GM12875 (cell line): ENCODE measurements at regions not wholly inside any gene's neighbourhood (a gene's known extent, or its start where the extent isn't known, plus 50 kb on each side); places are given as distances from the start of the nearest gene placed in this dataset.

Experiments used
- H3K4me3 ChIP-seq: one replicate; pipeline ENCODE4 v1.5.1; 2011; ENCODE audit warnings: low read depth, low read length, control low read depth
- TF ChIP-seq, protein P1 (sequence below): IDR thresholded peaks from 2 replicates; pipeline ENCODE4 v1.5.1; 2011; ENCODE audit warnings: low read depth, mild to moderate bottlenecking, control low read depth, inconsistent platforms, low read length, moderate library complexity, borderline replicate concordance; ENCODE audit not compliant: insufficient read depth

GRCh38 chr10:57948796-57949195, 318.9 kb downstream of the IPMK start:
- TF ChIP-seq, protein P1, sequence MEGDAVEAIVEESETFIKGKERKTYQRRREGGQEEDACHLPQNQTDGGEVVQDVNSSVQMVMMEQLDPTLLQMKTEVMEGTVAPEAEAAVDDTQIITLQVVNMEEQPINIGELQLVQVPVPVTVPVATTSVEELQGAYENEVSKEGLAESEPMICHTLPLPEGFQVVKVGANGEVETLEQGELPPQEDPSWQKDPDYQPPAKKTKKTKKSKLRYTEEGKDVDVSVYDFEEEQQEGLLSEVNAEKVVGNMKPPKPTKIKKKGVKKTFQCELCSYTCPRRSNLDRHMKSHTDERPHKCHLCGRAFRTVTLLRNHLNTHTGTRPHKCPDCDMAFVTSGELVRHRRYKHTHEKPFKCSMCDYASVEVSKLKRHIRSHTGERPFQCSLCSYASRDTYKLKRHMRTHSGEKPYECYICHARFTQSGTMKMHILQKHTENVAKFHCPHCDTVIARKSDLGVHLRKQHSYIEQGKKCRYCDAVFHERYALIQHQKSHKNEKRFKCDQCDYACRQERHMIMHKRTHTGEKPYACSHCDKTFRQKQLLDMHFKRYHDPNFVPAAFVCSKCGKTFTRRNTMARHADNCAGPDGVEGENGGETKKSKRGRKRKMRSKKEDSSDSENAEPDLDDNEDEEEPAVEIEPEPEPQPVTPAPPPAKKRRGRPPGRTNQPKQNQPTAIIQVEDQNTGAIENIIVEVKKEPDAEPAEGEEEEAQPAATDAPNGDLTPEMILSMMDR = no peak
- no peak overlapping the region for H3K4me3 ChIP-seq

DNA sequence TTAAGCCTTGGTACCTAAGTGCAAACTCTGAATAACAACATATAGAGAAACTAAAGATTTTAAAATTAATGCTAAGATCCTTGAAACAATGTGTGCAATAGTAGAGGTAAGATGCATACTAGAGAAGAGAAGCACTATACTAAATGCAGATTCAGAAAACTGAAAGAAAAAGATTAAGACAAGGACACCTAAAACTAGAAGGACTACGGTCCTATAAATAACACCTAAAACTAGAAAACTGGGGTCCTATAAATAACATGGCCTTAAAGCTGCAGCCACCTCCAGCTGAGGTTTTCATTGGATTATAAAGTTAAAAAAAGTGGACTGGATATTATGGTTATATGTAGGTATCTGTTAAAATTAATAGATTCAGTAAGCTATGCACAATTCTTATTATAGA, 320.9 kb downstream of the IPMK start:
- TF ChIP-seq, protein P1 = no peak
- H3K4me3 ChIP-seq = no peak overlapping the region

DNA sequence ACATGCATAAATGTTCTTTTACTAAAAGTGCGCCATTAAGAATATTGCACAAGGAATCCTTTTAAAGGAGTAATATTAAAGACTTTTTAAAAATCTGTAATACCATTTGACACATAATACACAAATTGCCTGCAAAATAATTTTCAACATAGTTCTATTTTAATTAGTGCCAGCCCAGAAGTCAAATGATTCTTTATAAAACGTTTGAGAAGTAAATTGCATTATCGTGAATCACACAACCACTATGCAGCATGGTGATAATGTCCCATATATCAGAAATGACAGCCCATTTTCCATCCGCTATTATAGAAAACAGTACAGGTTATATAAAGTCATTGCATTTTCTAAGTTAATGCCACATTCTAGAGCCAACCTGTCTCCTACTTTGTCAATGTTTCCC, 324.0 kb downstream of the IPMK start:
- H3K4me3 ChIP-seq = no peak overlapping the region
- TF ChIP-seq, protein P1 = no peak

GRCh38 chr10:57925045-57925444, 342.6 kb downstream of the IPMK start:
- TF ChIP-seq, protein P1 = no peak
- H3K4me3 ChIP-seq = no peak overlapping the region

DNA sequence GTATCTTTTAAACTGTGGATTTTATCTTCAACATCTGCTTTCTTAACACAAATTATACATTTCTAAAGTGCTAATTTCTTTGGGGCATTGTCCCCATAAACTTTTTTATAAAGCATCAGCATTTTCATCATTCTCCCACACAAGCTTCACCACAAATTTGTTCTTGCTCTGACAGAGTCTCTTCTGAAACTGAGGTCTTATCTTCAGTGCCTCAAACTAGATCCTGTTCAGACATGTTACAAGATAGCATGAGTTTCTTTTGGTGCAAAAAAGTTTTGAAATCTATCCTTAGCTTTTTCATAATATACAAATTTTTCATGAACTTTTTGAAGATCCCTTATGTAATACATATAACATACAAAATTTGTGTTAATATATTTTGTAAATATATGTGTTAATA, 346.6 kb downstream of the IPMK start:
- TF ChIP-seq, protein P1 = no peak
- H3K4me3 ChIP-seq = no peak overlapping the region

- TF ChIP-seq, protein P1 = no peak
- no peak overlapping the region for H3K4me3 ChIP-seq
Measured at GRCh38 chr10:57919864-57920263, 347.8 kb downstream of the IPMK start.

DNA sequence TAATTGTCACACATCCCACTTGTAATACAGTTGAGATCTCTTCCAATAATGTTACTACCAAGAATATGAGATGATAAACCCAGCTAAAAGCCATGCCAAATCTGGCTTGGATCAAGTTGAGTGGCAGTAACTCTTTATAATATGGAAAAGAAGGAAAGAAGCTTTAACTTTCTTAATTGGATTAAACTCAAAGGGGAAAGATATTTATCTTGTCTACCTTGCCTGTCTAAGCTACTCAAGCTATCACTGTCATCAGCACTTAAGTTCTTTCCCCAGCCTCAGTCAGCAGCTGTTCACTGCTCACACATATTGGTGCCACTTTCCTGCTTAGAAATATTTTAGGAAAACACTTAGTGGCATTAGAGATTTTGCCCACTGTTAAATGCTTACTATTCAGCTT, 350.7 kb downstream of the IPMK start:
- H3K4me3 ChIP-seq = no peak overlapping the region
- TF ChIP-seq, protein P1 = no peak
